ENCODE measurements at regions not wholly inside any gene's neighbourhood (a gene's known extent, or its start where the extent isn't known, plus 50 kb on each side); places are given as distances from the start of the nearest gene placed in this dataset.

- H2BK120ac ChIP-seq (ENCODE audit: low read depth, low read length) = no peak overlapping the region
- no peaks in the 10 kb centered on the region for H3K36me3 ChIP-seq (replicated peaks in 1 of 2; ENCODE audit: control insufficient read depth in 2 of 2, insufficient read depth in 2 of 2, low read length in 2 of 2)
- no peak overlapping the region for H3K9ac ChIP-seq (ENCODE audit: low read depth, low read length, poor library complexity)
- H3K27me3 ChIP-seq (ENCODE audit: control insufficient read depth in 3 of 3, insufficient read depth in 3 of 3, low read depth in 1 of 3, low read length in 3 of 3) = peaks cover 0 to 4% (median 0%) of the 10 kb centered on the region in 3 experiments
- no peaks in the 10 kb centered on the region for H3K4me1 ChIP-seq (ENCODE audit: control insufficient read depth in 2 of 2, insufficient read depth in 1 of 2, low read depth in 1 of 2, low read length in 2 of 2)
- no peak overlapping the region for H2BK12ac ChIP-seq (ENCODE audit: low read length)
- H3K23ac ChIP-seq (ENCODE audit: low read depth, low read length, poor library complexity) = no peak overlapping the region
- H2AFZ ChIP-seq (ENCODE audit: low read length) = no peak overlapping the region
- H3K4me3 ChIP-seq (ENCODE audit: low read length in 2 of 2) = no peak overlapping the region
- peaks cover 0 to 4% of the 10 kb centered on the region in 2 donors for H3K9me3 ChIP-seq (replicated peaks in 1 of 2; ENCODE audit: control insufficient read depth in 2 of 2, insufficient read depth in 1 of 2, low read depth in 1 of 2, low read length in 2 of 2)
- no peak overlapping the region for H3K18ac ChIP-seq (ENCODE audit: low read length)
- no peak overlapping the region for H4K91ac ChIP-seq (ENCODE audit: low read depth, low read length, poor library complexity)
- no peak overlapping the region for H2BK5ac ChIP-seq (ENCODE audit: low read length)
- no peaks in the 10 kb centered on the region for H3K79me1 ChIP-seq (ENCODE audit: low read depth, low read length)
- H3K4me2 ChIP-seq (ENCODE audit: insufficient read depth, low read length, poor library complexity, severe bottlenecking) = no peak overlapping the region
- no peak overlapping the region for H3K14ac ChIP-seq (ENCODE audit: low read length)
- H4K8ac ChIP-seq (ENCODE audit: low read depth, low read length) = no peak overlapping the region
- H3K4ac ChIP-seq (ENCODE audit: low read length) = no peak overlapping the region
- no peak overlapping the region for H2AK5ac ChIP-seq (ENCODE audit: low read depth, low read length)
- no peak overlapping the region for H3K27ac ChIP-seq (replicated peaks; ENCODE audit: low read length)
- no peak overlapping the region for H2BK15ac ChIP-seq (ENCODE audit: low read length)
- DNase-seq (ENCODE audit: low spot score) = no peak
Observed at GRCh38 chr2:133908171-133908570, 339.9 kb upstream of the NCKAP5 start.

DNA sequence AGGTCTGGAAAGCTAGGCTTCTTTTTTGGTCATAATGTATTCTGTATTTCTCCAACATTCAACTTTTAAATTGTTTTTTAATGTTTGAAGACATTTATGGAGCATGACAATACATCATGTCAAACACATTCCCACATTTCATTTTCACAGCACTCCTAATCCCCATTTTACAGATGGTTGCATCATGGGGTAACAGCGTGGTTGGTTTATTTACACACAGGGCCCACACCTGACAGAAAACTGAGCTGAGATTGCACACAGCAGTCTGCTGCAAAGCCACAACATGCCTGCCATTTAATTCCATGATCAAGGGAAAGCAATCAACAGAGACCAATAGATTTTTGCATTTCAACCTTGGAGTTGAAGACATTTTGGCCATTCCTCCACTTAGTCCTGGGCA, 335.7 kb upstream of the MGAT5 start:
- H3K9me3 ChIP-seq (replicated peaks in 1 of 2; ENCODE audit: control insufficient read depth in 2 of 2, insufficient read depth in 1 of 2, low read depth in 1 of 2, low read length in 2 of 2) = no peaks in the 10 kb centered on the region
- no peak overlapping the region for H3K4me3 ChIP-seq (ENCODE audit: low read length in 2 of 2)
- H3K27ac ChIP-seq (replicated peaks; ENCODE audit: low read length) = no peak overlapping the region
- H3K4ac ChIP-seq (ENCODE audit: low read length) = no peak overlapping the region
- H2BK12ac ChIP-seq (ENCODE audit: low read length) = no peak overlapping the region
- H2BK120ac ChIP-seq (ENCODE audit: low read depth, low read length) = no peak overlapping the region
- H2BK15ac ChIP-seq (ENCODE audit: low read length) = no peak overlapping the region
- no peak overlapping the region for H4K8ac ChIP-seq (ENCODE audit: low read depth, low read length)
- no peak overlapping the region for H3K23ac ChIP-seq (ENCODE audit: low read depth, low read length, poor library complexity)
- H3K79me1 ChIP-seq (ENCODE audit: low read depth, low read length) = no peaks in the 10 kb centered on the region
- H3K27me3 ChIP-seq (ENCODE audit: control insufficient read depth in 3 of 3, insufficient read depth in 3 of 3, low read depth in 1 of 3, low read length in 3 of 3) = no peaks in the 10 kb centered on the region
- no peaks in the 10 kb centered on the region for H3K4me1 ChIP-seq (ENCODE audit: control insufficient read depth in 2 of 2, insufficient read depth in 1 of 2, low read depth in 1 of 2, low read length in 2 of 2)
- H4K91ac ChIP-seq (ENCODE audit: low read depth, low read length, poor library complexity) = no peak overlapping the region
- H2AFZ ChIP-seq (ENCODE audit: low read length) = no peak overlapping the region
- H3K14ac ChIP-seq (ENCODE audit: low read length) = no peak overlapping the region
- H2BK5ac ChIP-seq (ENCODE audit: low read length) = no peak overlapping the region
- no peak for DNase-seq (ENCODE audit: low spot score)
- no peak overlapping the region for H2AK5ac ChIP-seq (ENCODE audit: low read depth, low read length)
- WGBS, 2 donors (ENCODE audit: extremely low coverage in 2 of 2, insufficient read length in 2 of 2, insufficient replicate concordance in 1 of 2) = no CpG with 5 or more reads among the region's 1 CpG
- no peak overlapping the region for H3K18ac ChIP-seq (ENCODE audit: low read length)
- H3K9ac ChIP-seq (ENCODE audit: low read depth, low read length, poor library complexity) = no peak overlapping the region
- no peaks in the 10 kb centered on the region for H3K36me3 ChIP-seq (replicated peaks in 1 of 2; ENCODE audit: control insufficient read depth in 2 of 2, insufficient read depth in 2 of 2, low read length in 2 of 2)
- H3K4me2 ChIP-seq (ENCODE audit: insufficient read depth, low read length, poor library complexity, severe bottlenecking) = no peak overlapping the region

- Histone ChIP-seq H3K4me3 (ENCODE audit: low read length in 2 of 2) (no peak overlapping the region), H3K14ac (ENCODE audit: low read length) (no peak overlapping the region), H4K91ac (ENCODE audit: low read depth, low read length, poor library complexity) (no peak overlapping the region), H3K4ac (ENCODE audit: low read length) (no peak overlapping the region), H3K36me3 (replicated peaks in 1 of 2; ENCODE audit: control insufficient read depth in 2 of 2, insufficient read depth in 2 of 2, low read length in 2 of 2) (no peaks in the 10 kb centered on the region), H3K4me1 (ENCODE audit: control insufficient read depth in 2 of 2, insufficient read depth in 1 of 2, low read depth in 1 of 2, low read length in 2 of 2) (no peaks in the 10 kb centered on the region), H3K9me3 (replicated peaks in 1 of 2; ENCODE audit: control insufficient read depth in 2 of 2, insufficient read depth in 1 of 2, low read depth in 1 of 2, low read length in 2 of 2) (no peaks in the 10 kb centered on the region), H2AK5ac (ENCODE audit: low read depth, low read length) (no peak overlapping the region), H2BK120ac (ENCODE audit: low read depth, low read length) (no peak overlapping the region), H2BK12ac (ENCODE audit: low read length) (no peak overlapping the region), H3K9ac (ENCODE audit: low read depth, low read length, poor library complexity) (no peak overlapping the region), H4K8ac (ENCODE audit: low read depth, low read length) (no peak overlapping the region), H3K23ac (ENCODE audit: low read depth, low read length, poor library complexity) (no peak overlapping the region), H3K27ac (replicated peaks; ENCODE audit: low read length) (no peak overlapping the region), H3K18ac (ENCODE audit: low read length) (no peak overlapping the region), H2BK5ac (ENCODE audit: low read length) (no peak overlapping the region), H3K4me2 (ENCODE audit: insufficient read depth, low read length, poor library complexity, severe bottlenecking) (no peak overlapping the region), H2AFZ (ENCODE audit: low read length) (no peak overlapping the region), H3K27me3 (ENCODE audit: control insufficient read depth in 3 of 3, insufficient read depth in 3 of 3, low read depth in 1 of 3, low read length in 3 of 3) (no peaks in the 10 kb centered on the region), H2BK15ac (ENCODE audit: low read length) (no peak overlapping the region), H3K79me1 (ENCODE audit: low read depth, low read length) (no peaks in the 10 kb centered on the region)
- WGBS, 2 donors (ENCODE audit: extremely low coverage in 2 of 2, insufficient read length in 2 of 2, insufficient replicate concordance in 1 of 2) = no CpG with 5 or more reads among the region's 3 CpGs
- no peak for DNase-seq (ENCODE audit: low spot score)
Observed at GRCh38 chr2:133919285-133919684, 334.6 kb upstream of the MGAT5 start.

GRCh38 chr2:133927894-133928293, 326.0 kb upstream of the MGAT5 start:
- Histone ChIP-seq H3K23ac (ENCODE audit: low read depth, low read length, poor library complexity) (no peak overlapping the region), H4K91ac (ENCODE audit: low read depth, low read length, poor library complexity) (no peak overlapping the region), H3K9me3 (replicated peaks in 1 of 2; ENCODE audit: control insufficient read depth in 2 of 2, insufficient read depth in 1 of 2, low read depth in 1 of 2, low read length in 2 of 2) (no peaks in the 10 kb centered on the region), H3K14ac (ENCODE audit: low read length) (no peak overlapping the region), H3K27me3 (ENCODE audit: control insufficient read depth in 3 of 3, insufficient read depth in 3 of 3, low read depth in 1 of 3, low read length in 3 of 3) (no peaks in the 10 kb centered on the region), H3K79me1 (ENCODE audit: low read depth, low read length) (no peaks in the 10 kb centered on the region), H3K36me3 (replicated peaks in 1 of 2; ENCODE audit: control insufficient read depth in 2 of 2, insufficient read depth in 2 of 2, low read length in 2 of 2) (no peaks in the 10 kb centered on the region), H2BK12ac (ENCODE audit: low read length) (no peak overlapping the region), H3K9ac (ENCODE audit: low read depth, low read length, poor library complexity) (no peak overlapping the region), H2BK120ac (ENCODE audit: low read depth, low read length) (no peak overlapping the region), H3K4me2 (ENCODE audit: insufficient read depth, low read length, poor library complexity, severe bottlenecking) (no peak overlapping the region), H3K4ac (ENCODE audit: low read length) (no peak overlapping the region), H2AK5ac (ENCODE audit: low read depth, low read length) (no peak overlapping the region), H4K8ac (ENCODE audit: low read depth, low read length) (no peak overlapping the region), H3K18ac (ENCODE audit: low read length) (no peak overlapping the region), H3K4me1 (ENCODE audit: control insufficient read depth in 2 of 2, insufficient read depth in 1 of 2, low read depth in 1 of 2, low read length in 2 of 2) (no peaks in the 10 kb centered on the region), H3K4me3 (ENCODE audit: low read length in 2 of 2) (no peak overlapping the region), H2AFZ (ENCODE audit: low read length) (no peak overlapping the region), H2BK15ac (ENCODE audit: low read length) (no peak overlapping the region), H2BK5ac (ENCODE audit: low read length) (no peak overlapping the region), H3K27ac (replicated peaks; ENCODE audit: low read length) (no peak overlapping the region)
- no peak for DNase-seq (ENCODE audit: low spot score)
- no CpG with 5 or more reads among the region's 2 CpGs for WGBS, 2 donors (ENCODE audit: extremely low coverage in 2 of 2, insufficient read length in 2 of 2, insufficient replicate concordance in 1 of 2)

Data from neuronal stem cell (in vitro differentiated cells).